ENCODE measurements at regions not wholly inside any gene's neighbourhood (a gene's known extent, or its start where the extent isn't known, plus 50 kb on each side); places are given as distances from the start of the nearest gene placed in this dataset.

GRCh38 chr12:19867970-19868369 lies 428.7 kb downstream of the AEBP2 start:
- TF ChIP-seq POLR2AphosphoS5 (IDR thresholded peaks at IDR 0.05) (no peak), POLR2A (IDR thresholded peaks at IDR 0.05) (no peak), EP300 (IDR thresholded peaks at IDR 0.05) (no peak)
- TF ChIP-seq, protein P1, sequence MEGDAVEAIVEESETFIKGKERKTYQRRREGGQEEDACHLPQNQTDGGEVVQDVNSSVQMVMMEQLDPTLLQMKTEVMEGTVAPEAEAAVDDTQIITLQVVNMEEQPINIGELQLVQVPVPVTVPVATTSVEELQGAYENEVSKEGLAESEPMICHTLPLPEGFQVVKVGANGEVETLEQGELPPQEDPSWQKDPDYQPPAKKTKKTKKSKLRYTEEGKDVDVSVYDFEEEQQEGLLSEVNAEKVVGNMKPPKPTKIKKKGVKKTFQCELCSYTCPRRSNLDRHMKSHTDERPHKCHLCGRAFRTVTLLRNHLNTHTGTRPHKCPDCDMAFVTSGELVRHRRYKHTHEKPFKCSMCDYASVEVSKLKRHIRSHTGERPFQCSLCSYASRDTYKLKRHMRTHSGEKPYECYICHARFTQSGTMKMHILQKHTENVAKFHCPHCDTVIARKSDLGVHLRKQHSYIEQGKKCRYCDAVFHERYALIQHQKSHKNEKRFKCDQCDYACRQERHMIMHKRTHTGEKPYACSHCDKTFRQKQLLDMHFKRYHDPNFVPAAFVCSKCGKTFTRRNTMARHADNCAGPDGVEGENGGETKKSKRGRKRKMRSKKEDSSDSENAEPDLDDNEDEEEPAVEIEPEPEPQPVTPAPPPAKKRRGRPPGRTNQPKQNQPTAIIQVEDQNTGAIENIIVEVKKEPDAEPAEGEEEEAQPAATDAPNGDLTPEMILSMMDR (IDR thresholded peaks at IDR 0.05), result no peak

Measured in suprapubic skin (tissue), 4 donors.